SU-DHL-6 (cell line): ENCODE measurements at regions not wholly inside any gene's neighbourhood (a gene's known extent, or its start where the extent isn't known, plus 50 kb on each side); places are given as distances from the start of the nearest gene placed in this dataset.

Experiments used
- H2AFZ ChIP-seq: fragments of 200-600 bp; sonication (generic); 2 replicates; pipeline ENCODE4 v1.6.1; 2014; ENCODE audit warnings: low read depth, mild to moderate bottlenecking, moderate library complexity, mixed read lengths, antibody characterized with exemption, low read length; ENCODE audit not compliant: severe bottlenecking
- H3F3A ChIP-seq: fragments of 200-600 bp; shearing (Covaris generic); 2 replicates; pipeline ENCODE4 v1.6.0; 2016; ENCODE audit warnings: antibody characterized with exemption, mild to moderate bottlenecking; ENCODE audit not compliant: insufficient read depth
- H3K27ac ChIP-seq: fragments of 200-600 bp; sonication (generic); 2 replicates; pipeline ENCODE4 v1.5.1; 2016; ENCODE audit warnings: low read depth, mild to moderate bottlenecking, low read length, moderate library complexity, mixed read lengths
- H3K27me3 ChIP-seq: fragments of 200-600 bp; sonication (generic), shearing (Covaris generic); 2 replicates; pipeline ENCODE4 v1.6.0; 2014; ENCODE audit warnings: mild to moderate bottlenecking, low read length
- H3K36me3 ChIP-seq: fragments of 200-600 bp; sonication (generic); 2 replicates; pipeline ENCODE4 v1.6.1; 2014; ENCODE audit warnings: mild to moderate bottlenecking, low read length, mixed read lengths
- H3K4me2 ChIP-seq: fragments of 300-600, 200-600 bp; shearing (Covaris generic), sonication (generic); 2 replicates; pipeline ENCODE4 v1.6.0; 2014; ENCODE audit warnings: low read length, low read depth, mild to moderate bottlenecking; ENCODE audit not compliant: poor library complexity, severe bottlenecking
- H3K4me3 ChIP-seq: fragments of 200-600 bp; sonication (generic); 2 replicates; pipeline ENCODE4 v1.5.1; 2014; ENCODE audit warnings: antibody characterized with exemption, low read length, mild to moderate bottlenecking, mixed read lengths; ENCODE audit not compliant: insufficient read depth, poor library complexity, severe bottlenecking
- H3K79me2 ChIP-seq: fragments of 200-600 bp; sonication (generic); 2 replicates; pipeline ENCODE4 v1.6.1; 2014; ENCODE audit warnings: mild to moderate bottlenecking, low read length, moderate library complexity; ENCODE audit not compliant: insufficient read depth
- H3K9ac ChIP-seq: fragments of 200-600 bp; sonication (generic); 2 replicates; pipeline ENCODE4 v1.7.0; 2014; ENCODE audit warnings: mild to moderate bottlenecking, low read length
- H3K9me2 ChIP-seq: fragments of 200-600 bp; sonication (generic); replicated peaks from 2 replicates; pipeline ENCODE4 v1.6.1; 2014; ENCODE audit warnings: low read length; ENCODE audit not compliant: insufficient read depth
- H3K9me3 ChIP-seq: fragments of 200-600 bp; sonication (generic); 2 replicates; pipeline ENCODE4 v1.6.1; 2014; ENCODE audit warnings: low read length, mixed read lengths; ENCODE audit not compliant: insufficient read depth
- H4K20me1 ChIP-seq: fragments of 200-600 bp; sonication (generic); 2 replicates; pipeline ENCODE4 v1.6.1; 2014; ENCODE audit warnings: low read depth, mild to moderate bottlenecking, antibody characterized with exemption, low read length, moderate library complexity, mixed read lengths
- CTCF ChIP-seq: fragments of 200-600 bp; sonication (generic); IDR thresholded peaks from one replicate; pipeline ENCODE4 v1.5.1; 2017; ENCODE audit warnings: antibody characterized with exemption, mild to moderate bottlenecking, low read length, moderate library complexity; ENCODE audit not compliant: insufficient read depth, poor library complexity, severe bottlenecking
- EZH2phosphoT487 ChIP-seq: fragments of 200-600 bp; sonication (generic), shearing (Covaris generic); conservative IDR thresholded peaks from 2 replicates; pipeline ENCODE4 v1.6.1; 2018; ENCODE audit warnings: mild to moderate bottlenecking, antibody characterized with exemption, low read length, moderate library complexity, mixed read lengths

DNA sequence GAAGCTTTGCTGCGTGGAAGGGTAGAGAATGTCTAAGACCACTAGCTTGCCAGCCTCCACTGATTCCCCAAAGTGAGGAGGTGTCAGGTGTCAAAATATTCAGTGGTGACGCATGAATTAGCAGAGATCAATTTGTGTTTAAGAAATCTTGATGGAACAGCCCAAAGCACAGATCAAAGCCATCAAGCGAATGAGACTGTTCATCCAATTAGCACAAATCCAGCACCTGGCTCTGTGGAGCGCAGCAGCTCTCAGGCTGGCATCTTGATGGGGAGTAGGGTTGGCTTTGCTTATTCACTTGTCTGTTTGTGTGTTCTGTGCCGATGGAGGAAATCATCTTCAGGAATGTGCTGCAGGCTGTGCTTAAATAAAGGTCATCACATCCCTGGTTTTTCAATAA is 456.8 kb upstream of the CCL2 start:
- Histone ChIP-seq H3K79me2 (no peaks in the 10 kb centered on the region), H3F3A (no peaks in the 10 kb centered on the region), H3K27me3 (no peaks in the 10 kb centered on the region), H3K9me3 (no peaks in the 10 kb centered on the region), H3K9me2 (no peaks in the 10 kb centered on the region), H3K4me2 (no peak overlapping the region), H2AFZ (no peak overlapping the region), H3K27ac (no peak overlapping the region), H4K20me1 (no peaks in the 10 kb centered on the region), H3K36me3 (no peaks in the 10 kb centered on the region), H3K9ac (no peak overlapping the region), H3K4me3 (no peak overlapping the region)
- TF ChIP-seq CTCF = no peak
- no peak for TF ChIP-seq EZH2phosphoT487

GRCh38 chr17:33802349-33803198 is 452.5 kb upstream of the CCL2 start:
- H3K27ac ChIP-seq = no peak overlapping the region
- H3K9ac ChIP-seq = no peak overlapping the region
- no peaks in the 10 kb centered on the region for H3K9me3 ChIP-seq
- H3K4me3 ChIP-seq = no peak overlapping the region
- no peaks in the 10 kb centered on the region for H4K20me1 ChIP-seq
- no peak overlapping the region for H3K4me2 ChIP-seq
- H3K79me2 ChIP-seq = no peaks in the 10 kb centered on the region
- H2AFZ ChIP-seq = no peak overlapping the region
- H3K36me3 ChIP-seq = no peaks in the 10 kb centered on the region
- TF ChIP-seq EZH2phosphoT487 (no peak), CTCF (no peak)
- H3F3A ChIP-seq = no peaks in the 10 kb centered on the region
- no peaks in the 10 kb centered on the region for H3K27me3 ChIP-seq
- no peaks in the 10 kb centered on the region for H3K9me2 ChIP-seq

GRCh38 chr17:33803199-33803685 is 451.8 kb upstream of the CCL2 start:
- no peak overlapping the region for H3K4me3 ChIP-seq
- H3K36me3 ChIP-seq = no peaks in the 10 kb centered on the region
- TF ChIP-seq CTCF (no peak), EZH2phosphoT487 (no peak)
- H3K9me2 ChIP-seq = no peaks in the 10 kb centered on the region
- H3K9me3 ChIP-seq = no peaks in the 10 kb centered on the region
- H3K9ac ChIP-seq = no peak overlapping the region
- no peak overlapping the region for H2AFZ ChIP-seq
- H3F3A ChIP-seq = no peaks in the 10 kb centered on the region
- no peak overlapping the region for H3K4me2 ChIP-seq
- H3K27ac ChIP-seq = no peak overlapping the region
- H4K20me1 ChIP-seq = no peaks in the 10 kb centered on the region
- H3K79me2 ChIP-seq = no peaks in the 10 kb centered on the region
- H3K27me3 ChIP-seq = no peaks in the 10 kb centered on the region
